Glomerular visceral epithelial cell (primary cell): ENCODE measurements at regions not wholly inside any gene's neighbourhood (a gene's known extent, or its start where the extent isn't known, plus 50 kb on each side); places are given as distances from the start of the nearest gene placed in this dataset.

Experiments used
- DNase-seq: peaks from one replicate; pipeline ENCODE4 v3.0.0-alpha.2; 2016; ENCODE audit errors: extremely low spot score

DNA sequence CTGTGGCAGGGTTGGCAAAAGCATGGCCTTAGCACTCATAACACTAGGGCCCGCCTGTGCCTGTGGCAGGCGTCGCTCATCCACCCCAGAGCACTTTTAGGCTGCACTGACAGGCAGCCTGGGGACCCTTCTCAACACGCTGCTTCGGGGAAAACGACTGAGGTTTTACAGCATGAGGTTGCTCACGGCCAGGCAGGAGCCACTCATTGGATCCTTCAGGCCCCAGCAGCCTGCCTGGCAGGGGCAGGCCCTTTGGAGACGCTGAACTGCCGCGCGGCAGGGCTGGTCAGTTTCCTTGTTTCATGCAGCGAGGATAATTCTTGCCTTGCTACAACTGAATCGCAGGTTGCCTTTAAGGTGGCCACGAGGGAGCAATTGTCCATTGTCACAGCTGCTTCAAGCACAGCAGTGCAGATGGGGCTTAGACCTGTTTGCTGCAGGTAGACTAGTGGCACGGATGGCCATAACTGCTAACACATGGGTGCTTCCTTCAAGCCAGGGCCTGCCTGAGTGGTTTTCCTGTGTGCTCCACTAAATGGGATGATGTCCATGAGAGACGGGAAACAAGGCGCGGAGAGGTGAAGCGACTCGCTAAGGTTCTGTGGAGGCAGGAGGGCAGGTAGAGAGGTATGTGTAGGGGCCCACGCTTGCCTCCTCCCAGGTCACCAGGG, 49.9 kb upstream of the HS6ST1 start:
- DNase-seq: no peak

DNA sequence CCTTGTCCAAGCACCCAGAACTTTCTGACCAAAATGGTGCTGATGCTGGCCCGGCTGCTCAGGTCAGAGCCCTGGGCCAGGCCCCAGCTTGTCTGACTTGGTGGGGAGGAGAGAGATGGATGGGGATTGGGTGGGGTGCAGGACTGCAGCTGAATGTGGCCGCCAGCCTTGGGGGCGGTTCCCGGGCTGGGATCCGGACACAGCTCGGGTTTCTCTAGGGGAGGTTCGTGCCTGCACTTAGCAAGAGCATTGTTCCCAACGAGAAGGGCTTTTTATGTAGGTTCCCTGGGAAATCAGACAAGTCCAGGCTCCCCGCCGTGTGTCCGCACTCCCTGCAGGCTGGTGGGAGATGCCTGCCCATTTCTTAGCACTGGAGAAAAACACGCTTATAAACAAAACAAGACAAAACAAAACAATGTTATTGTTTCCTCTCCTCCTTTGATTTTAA, 50.5 kb upstream of the HS6ST1 start:
- no peak for DNase-seq

DNA sequence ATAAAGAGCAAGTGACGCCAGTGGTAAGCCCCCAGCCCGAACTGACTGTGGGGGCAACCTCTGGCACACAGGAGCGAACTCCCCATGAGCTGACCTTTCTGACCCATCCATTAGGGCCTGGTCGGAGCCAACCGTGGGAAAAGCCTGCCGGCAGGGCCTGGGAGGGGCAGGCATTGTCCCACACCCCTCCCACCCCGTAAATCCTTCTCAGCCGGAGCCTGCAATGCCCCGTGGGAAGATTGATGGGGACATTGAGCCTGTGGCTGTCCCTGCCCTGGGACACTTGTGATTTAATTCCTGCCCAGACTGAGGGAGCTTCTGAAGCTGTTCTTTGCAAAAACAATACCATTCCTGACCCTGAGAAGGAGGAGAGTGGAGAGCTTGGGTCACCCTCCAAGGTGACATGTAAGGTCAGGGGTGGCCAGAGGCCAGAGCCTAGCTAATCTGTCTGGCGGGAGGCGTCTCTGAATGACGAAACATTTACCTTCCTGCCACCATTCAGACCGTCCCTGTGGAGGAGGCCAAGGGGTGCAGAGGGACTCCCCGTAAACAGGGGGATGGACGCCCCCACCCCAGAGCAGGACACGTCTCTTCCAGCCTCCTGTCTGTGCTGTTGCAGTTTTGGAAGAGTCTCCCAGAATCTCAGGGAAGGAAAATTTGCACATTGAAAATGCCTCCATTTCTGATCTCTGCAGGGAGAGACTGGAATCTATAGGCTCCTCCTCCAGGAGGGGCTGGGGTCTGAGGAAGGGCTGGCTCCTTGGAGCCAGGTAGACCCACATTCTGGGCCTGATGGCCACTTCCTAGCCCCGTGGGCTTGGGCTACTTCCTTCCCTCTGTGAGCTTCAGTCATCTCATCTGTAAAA, 51.2 kb upstream of the HS6ST1 start:
- DNase-seq: no peak

DNA sequence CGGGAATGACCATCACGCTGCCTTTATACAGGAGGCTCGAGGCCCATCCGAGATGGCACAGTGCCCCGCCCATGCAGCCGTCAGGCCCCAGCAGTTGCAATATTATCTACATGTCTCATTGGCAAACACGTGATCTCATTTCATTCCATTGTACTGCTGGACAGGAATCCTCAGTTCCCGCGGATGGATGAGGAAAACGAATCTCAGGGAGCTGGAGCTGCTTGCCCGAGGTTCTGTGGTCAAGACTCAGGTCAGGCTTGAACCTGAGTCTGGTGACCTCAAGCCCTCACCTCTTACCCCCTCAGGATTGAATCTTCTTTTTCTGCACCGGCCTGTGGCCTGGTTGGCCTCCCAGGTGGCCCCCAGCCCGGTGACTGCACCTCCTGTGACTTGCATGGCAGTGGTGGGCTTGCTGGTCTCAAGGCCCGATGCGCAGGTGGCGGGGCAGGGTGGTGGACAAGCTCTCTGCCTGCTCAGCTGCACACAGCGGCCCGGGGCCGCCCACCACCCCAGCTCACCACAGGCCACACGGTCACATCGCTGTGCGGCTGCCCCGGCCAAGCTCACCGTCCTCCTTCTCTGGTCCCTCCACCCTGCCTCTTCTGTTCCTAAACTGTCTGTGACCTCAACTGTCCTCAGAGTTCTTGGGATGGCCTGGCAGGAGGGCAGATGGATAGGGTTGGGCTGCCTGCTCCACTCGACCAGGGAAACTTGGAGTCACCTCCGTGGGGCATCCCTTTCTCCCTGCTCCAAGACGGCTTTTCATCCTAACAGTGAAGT, 52.0 kb upstream of the HS6ST1 start:
- no peak for DNase-seq

DNA sequence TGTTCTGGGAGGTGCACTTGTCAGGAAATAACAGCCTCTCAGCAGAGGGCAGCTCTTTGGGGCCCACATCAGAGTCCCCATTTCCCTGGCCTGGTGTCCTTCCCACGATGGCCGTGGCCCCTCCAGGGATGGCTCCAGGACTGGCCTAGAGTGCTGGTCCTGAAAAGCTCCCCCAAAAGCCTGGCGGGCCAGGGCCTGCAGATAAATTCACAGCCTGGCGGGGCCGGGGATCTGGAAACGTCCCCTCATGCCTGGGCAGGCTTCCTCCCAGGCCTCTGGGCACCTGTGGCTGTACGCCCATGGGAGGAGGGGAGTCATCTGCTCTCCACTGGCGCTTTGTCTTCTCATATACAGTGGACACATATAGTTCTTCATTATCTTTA, 52.6 kb upstream of the HS6ST1 start:
- DNase-seq: no peak

DNA sequence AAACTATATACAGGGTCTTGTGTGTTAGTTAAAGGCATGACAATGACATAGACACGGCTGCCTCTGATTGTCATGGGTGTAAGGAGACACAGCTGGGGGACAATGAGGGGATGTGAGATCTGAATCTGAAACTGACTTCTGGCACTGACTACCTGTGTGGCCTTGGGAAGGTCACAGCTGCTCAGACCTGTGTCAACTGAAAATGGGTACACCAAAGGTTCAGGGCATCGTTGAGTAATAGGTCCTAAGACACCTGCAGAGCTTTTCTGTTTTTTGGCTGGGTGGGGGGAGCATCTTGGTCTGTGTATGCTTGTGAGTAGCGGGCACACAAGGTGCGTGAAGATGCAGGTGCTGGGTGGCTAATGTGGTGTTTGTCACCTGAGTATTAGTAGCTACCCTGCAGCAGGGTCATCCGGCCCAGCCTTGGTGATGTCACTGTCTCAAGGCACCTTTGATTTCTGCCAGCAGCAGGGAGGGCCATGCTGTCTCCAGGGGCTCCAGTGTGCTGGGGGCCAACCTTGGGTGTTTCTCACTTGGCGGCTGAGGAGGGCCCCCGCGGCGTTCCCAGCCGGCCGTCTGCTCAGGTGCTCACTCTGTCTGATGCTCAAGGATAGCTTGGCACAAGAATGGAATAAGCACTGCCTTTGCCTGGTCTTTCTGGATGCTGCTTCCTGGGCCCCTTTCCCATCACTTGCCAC, 53.1 kb upstream of the HS6ST1 start:
- no peak for DNase-seq

DNA sequence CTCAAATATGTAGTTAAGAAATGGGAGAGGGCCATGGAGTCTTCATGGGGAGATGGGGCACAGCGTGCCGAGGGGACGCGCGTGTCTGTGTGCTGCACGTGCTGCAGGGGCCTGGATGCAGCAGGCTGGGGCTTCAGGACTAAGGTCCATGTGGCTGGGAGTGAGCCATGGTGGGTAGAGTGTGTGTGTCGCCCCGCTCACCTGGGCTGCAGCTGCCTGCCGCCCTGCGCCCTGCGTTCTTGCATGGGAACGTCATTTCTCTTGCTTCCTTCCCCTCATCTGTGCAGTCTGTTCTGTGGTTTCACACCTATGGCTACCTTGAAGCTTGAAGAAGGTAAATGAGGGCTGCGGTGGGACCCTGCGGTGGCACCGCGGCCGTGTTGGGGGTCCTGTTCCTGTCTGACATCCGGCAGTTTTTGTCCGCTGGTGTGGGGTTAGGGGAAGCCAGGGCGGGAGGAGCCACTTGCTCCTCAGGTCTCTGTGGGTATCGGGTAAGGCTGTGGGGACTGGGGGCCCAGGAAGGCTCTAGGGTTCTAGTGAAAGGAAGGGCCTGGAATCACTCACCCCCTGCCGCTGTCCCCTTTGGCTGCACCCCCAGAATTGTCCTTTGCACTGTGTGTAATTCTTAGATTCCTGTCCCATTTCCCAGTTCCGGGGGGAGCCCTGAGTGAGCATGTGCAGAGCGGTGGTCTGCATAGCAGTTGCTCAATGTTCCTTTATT, 54.1 kb upstream of the HS6ST1 start:
- no peak for DNase-seq

DNA sequence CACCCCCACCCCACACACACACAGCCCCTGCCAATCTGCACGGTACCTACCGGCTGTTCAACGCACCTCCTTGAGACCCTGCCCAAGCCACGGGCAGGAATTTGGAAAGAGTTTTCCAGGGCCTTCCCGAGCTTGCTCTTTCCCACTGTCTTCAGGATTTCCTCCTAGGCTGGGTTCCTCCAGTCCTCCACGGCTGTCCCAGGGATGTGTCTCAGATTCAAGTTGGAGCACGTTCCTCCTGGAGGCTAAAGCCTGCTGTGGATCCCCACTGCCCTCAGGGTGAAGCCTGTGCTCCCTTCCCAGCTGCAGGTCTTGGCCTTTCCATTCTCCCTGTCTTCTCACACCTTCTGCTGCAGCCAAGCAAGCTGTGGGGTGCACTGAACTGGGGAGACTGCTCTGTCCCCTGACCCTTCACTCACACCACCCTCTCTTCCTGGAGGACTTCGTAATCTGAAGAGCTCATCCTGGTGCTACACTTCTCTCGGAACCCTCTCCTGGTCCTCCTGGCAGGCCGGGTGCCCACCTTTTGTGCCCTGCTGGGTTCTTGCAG, 54.9 kb upstream of the HS6ST1 start:
- no peak for DNase-seq

DNA sequence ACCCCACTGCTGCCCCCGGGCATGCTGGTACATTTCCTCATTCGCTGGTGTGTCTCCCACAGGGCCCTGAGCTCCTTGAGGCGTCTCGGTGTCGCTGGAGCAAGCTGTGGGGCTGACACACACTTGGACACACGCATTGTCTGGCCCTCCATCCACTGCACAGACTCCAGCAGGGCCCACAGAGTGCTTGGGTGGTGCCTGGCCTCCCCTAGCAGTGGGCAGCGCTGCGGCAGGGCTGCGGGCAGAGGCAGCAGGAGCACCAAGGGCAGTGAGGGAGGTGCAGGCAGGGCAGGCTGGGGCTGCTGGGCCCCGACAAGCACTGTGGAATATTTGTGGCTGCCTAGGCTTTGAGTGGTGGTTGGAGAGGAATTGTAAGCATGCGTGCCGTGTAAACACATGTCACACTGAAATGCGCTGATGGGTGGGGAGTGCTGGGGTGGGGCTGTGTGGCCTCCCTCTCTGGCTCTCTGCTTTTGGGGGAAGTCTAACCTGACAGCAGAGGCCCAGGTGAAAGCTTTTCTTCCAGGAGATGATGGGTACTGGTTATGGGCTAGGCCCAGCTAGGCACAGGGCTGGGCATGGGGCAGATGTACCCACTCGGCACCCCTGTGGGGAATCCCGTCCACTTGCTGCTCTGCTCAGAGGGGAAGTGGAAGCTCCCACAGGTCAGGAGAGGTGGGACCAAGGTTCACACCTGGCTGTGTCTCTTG, 55.5 kb upstream of the HS6ST1 start:
- DNase-seq: peak; percentile 57

DNA sequence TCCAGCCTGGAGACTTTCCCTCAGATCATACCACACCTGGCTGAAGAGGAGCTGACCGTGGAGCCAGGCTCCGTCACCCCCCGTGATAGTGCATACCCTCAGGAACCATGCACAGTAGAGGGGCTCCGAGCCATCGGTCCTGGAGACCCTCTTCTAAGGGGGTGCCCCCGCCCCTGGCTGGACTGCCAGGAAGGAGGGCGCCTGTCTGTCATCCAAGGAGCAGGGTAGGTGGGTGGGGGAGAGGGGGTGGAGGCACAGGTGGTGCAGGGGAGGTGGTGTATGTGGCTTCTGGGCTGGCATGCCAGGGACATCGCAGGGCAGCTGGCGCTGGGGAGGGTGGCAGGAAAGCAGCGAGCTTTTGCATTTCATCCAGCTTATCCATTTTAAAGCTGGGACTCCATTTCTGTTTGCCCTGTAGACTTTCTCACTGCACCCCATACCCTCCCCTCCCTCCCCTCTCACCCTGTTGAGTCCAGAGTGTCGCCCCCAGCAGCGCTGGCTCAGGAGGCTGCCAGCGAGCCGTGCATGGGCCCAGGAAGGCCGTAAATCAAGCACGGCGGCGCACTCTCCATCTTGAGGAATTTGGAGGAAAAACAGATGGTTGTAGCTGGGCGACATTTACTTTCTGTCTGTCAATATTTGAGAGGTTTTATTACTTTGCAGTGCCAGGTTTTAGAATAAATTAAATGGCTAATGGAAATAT, 56.2 kb upstream of the HS6ST1 start:
- no peak for DNase-seq

DNA sequence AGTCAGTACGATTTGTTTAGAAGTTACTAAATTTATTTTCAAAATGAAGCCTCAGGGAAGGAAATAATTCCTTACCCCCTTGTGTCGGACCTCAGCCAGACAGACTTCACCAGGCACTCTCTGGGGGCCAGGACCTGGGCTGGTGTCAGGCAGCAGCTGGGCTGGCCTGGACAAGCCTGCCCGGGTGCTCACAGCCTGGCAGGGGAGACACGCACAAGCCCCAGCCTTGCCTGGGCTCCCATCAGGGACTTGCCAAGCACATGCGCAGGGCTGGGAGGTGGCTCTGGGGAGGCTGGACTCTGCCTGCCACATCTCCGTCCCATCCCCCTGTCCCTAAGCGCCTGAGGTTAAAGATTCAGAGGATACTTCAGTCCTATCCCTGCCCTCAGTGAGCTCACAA, 56.8 kb upstream of the HS6ST1 start:
- no peak for DNase-seq

DNA sequence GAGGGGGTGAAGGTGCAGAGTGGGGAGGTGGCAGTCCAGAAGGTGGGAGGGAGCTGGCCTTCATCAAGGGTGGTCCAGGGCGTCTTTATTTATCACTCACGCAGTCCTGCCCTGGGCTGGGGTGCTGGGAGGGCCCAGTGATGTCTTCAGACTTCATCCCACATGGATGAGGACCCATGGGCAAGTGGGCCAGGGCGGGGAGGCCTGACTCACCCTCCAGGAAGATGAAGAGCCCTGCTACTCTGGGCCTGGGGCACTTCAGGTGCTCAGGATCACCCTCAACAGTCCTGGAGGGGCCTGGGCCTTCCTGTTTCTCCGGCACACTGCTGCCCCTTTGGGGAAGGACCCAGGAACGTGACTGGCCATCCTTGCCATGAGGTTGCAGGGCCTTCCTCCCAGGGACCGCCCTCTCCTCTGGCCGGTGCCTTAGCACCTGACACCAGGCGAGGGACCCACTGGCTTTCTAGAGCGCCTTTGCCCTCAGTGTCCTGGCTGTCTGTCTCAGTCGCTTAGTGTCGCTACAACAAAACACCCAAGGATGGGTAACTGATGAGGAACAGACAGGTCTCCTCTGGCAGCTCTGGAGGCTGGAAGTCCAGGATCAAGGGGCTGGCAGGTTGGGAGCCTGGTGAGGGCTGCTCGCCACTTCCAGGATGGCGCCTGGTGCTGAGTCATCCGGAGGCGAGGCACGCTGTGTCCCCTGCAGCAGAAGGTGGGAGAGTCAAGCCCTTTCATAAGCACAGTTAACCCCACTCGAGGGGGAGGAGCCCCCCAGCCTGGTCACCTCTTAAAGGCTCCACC, 57.8 kb upstream of the HS6ST1 start:
- no peak for DNase-seq

DNA sequence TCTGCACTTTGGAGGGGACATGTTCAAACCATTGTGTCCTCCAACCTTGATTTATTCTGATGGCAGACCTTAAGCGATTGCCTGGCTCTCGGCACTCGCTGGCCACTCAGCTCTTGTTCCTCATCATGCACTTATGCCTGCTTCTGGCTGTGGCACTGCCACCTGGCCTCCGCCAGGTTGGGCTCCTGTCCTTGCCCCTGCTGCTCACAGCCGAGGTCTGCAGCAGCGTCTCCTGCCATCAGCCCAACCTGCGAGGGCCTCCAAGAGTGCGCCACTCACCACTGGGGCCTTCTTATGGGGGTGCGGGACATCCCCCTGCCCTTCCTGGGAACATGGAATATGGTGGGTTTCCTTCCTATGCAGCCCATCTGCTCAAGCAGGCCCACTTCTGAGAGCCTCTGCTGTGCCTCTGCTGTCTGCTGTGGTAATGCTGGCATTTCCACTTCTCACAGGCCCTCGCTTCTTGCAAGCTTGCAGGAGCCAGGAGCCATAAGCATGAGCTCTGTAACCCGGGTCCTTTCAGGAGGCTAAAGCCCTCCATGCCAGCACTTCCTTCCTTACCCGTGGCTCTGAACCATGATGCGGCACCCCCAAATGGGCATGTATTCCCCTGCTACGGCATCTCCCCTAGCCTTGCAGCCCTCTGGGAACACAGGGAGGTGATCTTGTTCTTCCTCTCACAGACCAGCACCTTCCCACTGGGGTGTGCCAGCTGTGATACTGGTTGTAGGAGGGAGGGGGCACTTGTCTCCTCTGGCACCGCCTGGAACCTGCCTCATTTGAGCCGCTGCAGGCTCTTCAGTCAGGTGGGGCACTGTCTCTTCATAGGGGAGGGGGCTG, 58.6 kb upstream of the HS6ST1 start:
- no peak for DNase-seq

DNA sequence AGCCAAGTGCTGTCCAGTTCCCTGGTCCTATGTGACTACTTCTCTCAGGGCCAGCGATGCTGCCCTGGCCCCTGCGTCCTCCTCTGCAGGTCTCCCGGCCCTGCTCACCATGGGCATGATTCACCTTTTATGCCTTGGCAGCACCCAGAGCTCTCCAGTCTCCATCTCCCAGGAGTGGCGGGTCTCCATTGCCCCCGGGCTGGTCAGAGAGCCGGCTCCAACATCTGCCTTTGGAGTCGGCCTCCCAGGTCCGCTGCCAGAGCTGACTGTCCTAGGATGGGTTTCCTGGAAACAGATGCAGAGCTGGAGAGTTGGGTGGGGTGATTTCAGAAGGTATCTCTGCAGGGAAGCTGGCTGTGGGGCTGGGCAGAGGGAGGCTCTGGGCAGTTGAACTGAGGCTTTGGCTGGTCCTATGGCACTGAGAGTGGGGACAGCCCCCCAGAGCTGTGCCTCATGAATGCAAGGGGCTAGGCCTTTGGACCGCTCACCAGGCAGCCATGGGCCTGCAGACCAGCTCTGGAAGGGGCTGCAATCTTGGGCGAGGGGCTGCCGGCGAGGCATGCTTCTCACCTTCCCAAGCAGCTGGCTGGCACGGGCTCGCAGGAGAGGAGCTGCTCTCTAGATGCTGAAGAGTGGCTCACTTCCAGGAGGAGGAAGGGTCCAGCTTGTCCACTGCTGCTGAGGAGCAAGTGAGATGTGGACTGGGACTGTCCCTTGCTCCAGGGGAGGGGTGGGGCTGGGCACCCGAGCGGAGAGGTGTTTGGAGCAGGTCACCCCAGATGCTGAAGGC, 59.8 kb upstream of the HS6ST1 start:
- DNase-seq: no peak

DNA sequence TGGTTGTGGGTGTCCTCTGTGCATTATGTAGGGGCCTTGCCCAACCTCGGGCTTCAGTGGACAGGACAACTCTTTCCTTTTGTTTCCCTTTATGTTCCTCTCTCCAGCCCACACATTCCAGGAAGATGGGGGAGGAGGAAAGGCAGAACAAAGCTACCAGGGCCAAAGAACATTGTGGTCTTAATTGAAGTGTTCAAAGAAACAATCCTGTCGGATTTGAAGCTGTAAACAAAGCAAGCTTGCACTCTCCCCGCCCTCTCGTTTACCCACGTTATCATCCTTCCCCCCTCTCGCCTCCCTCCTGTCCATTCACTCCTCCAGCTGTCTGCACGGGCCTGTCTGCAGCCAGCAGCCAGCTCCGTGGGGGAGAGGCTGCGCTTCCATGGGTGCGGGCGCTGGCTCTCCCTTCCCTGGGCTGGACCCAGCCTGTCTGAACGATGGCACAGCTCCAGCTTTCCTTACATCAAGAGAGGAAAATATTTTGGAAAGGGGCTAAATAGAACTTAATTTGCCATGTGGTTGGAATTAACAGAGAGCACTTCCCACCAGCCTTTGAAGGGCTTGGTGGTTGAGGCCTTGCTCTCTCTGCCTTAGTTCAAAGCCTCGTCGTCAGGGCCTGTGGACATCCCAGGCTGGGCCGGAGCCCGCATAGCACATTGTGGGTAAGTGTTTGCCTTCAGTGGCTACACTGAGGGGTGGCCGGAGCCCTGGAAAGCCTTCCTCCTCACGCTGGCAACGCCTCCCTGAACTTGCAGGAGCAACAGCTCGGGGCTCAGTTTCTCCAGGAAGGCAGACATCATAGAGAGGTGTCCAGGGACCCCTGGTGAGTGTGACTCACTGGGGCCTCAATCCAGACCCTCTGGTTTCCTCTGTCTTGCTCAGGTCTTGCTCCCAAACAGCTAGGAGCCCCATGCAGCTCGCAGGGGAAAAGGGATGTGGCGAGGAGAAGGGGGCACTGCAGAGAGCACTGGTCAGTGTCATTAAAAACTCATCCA, 60.6 kb upstream of the HS6ST1 start:
- DNase-seq: no peak
